KMS-11 (cell line): ENCODE measurements at regions not wholly inside any gene's neighbourhood (a gene's known extent, or its start where the extent isn't known, plus 50 kb on each side); places are given as distances from the start of the nearest gene placed in this dataset.

Experiments
- H2AFZ ChIP-seq: fragments of 200-600 bp; sonication (generic); 2 replicates; pipeline ENCODE4 v1.6.1; 2016; ENCODE audit warnings: antibody characterized with exemption, mixed run types, low read depth
- H3K27ac ChIP-seq: fragments of 200-600 bp; sonication (generic); 2 replicates; pipeline ENCODE4 v1.6.1; 2016; ENCODE audit warnings: mild to moderate bottlenecking, mixed run types
- H3K27me3 ChIP-seq: fragments of 200-600 bp; sonication (generic); 2 replicates; pipeline ENCODE4 v1.6.1; 2017; ENCODE audit warnings: mild to moderate bottlenecking, low read depth, mixed run types, moderate library complexity; ENCODE audit not compliant: insufficient read depth
- H3K36me3 ChIP-seq: fragments of 200-600 bp; sonication (generic); 2 replicates; pipeline ENCODE4 v1.6.1; 2017; ENCODE audit warnings: mild to moderate bottlenecking, mixed run types; ENCODE audit not compliant: insufficient read depth
- H3K4me1 ChIP-seq: fragments of 200-600 bp; sonication (generic); 2 replicates; pipeline ENCODE4 v1.6.1; 2016; ENCODE audit warnings: mild to moderate bottlenecking, low read depth, mixed run types; ENCODE audit not compliant: poor library complexity, severe bottlenecking
- H3K4me2 ChIP-seq: fragments of 200-600 bp; sonication (generic); 2 replicates; pipeline ENCODE4 v1.7.0; 2016; ENCODE audit warnings: mild to moderate bottlenecking, mixed run types
- H3K4me3 ChIP-seq: fragments of 200-600 bp; sonication (generic); IDR thresholded peaks from 2 replicates; pipeline ENCODE4 v1.6.1; 2017; ENCODE audit warnings: low read depth, low read length, mixed read lengths; ENCODE audit not compliant: insufficient read depth
- H3K79me2 ChIP-seq: fragments of 200-600 bp; sonication (generic); 2 replicates; pipeline ENCODE4 v1.6.1; 2016; ENCODE audit warnings: low read depth, mixed run types; ENCODE audit not compliant: insufficient read depth
- H3K9ac ChIP-seq: fragments of 200-600 bp; sonication (generic); 2 replicates; pipeline ENCODE4 v1.6.1; 2016; ENCODE audit warnings: mild to moderate bottlenecking, mixed run types
- H4K20me1 ChIP-seq: fragments of 200-600 bp; sonication (generic); 2 replicates; pipeline ENCODE4 v1.6.1; 2016; ENCODE audit warnings: mild to moderate bottlenecking, mixed run types; ENCODE audit not compliant: insufficient read depth
- CTCF ChIP-seq: fragments of 200-600 bp; sonication (generic); conservative IDR thresholded peaks from 2 replicates; pipeline ENCODE4 v1.6.1; 2017; ENCODE audit warnings: low read depth, mild to moderate bottlenecking, antibody characterized with exemption, low read length, moderate library complexity, mixed read lengths

- TF ChIP-seq CTCF, result no peak
- Histone ChIP-seq H3K36me3 (no peaks in the 10 kb centered on the region), H3K4me1 (no peaks in the 10 kb centered on the region), H3K79me2 (no peaks in the 10 kb centered on the region), H3K27me3 (no peaks in the 10 kb centered on the region), H3K27ac (no peak overlapping the region), H3K4me2 (no peak overlapping the region), H4K20me1 (no peaks in the 10 kb centered on the region), H3K4me3 (no peak overlapping the region), H3K9ac (no peak overlapping the region), H2AFZ (no peak overlapping the region)
Measured at GRCh38 chr20:22490287-22491193, 93.8 kb downstream of the FOXA2 start.

GRCh38 chr20:22489626-22490286 is 94.6 kb downstream of the FOXA2 start:
- Histone ChIP-seq H3K27ac (no peak overlapping the region), H3K36me3 (no peaks in the 10 kb centered on the region), H3K79me2 (no peaks in the 10 kb centered on the region), H2AFZ (no peak overlapping the region), H4K20me1 (no peaks in the 10 kb centered on the region), H3K9ac (no peak overlapping the region), H3K4me2 (no peak overlapping the region), H3K4me3 (no peak overlapping the region), H3K4me1 (no peaks in the 10 kb centered on the region), H3K27me3 (no peaks in the 10 kb centered on the region)
- no peak for TF ChIP-seq CTCF

GRCh38 chr20:22480336-22480735 is 104.0 kb downstream of the FOXA2 start:
- H3K9ac ChIP-seq, result no peak overlapping the region
- TF ChIP-seq CTCF, result no peak
- H3K79me2 ChIP-seq, result no peaks in the 10 kb centered on the region
- H4K20me1 ChIP-seq, result no peaks in the 10 kb centered on the region
- no peak overlapping the region for H2AFZ ChIP-seq
- H3K36me3 ChIP-seq, result no peaks in the 10 kb centered on the region
- peaks cover 6% of the 10 kb centered on the region for H3K4me1 ChIP-seq
- H3K27ac ChIP-seq, result no peak overlapping the region
- no peaks in the 10 kb centered on the region for H3K27me3 ChIP-seq
- H3K4me2 ChIP-seq, result no peak overlapping the region
- no peak overlapping the region for H3K4me3 ChIP-seq

- no peak overlapping the region for H3K9ac ChIP-seq
- H4K20me1 ChIP-seq, result no peaks in the 10 kb centered on the region
- peaks cover 6% of the 10 kb centered on the region for H3K4me1 ChIP-seq
- H3K4me2 ChIP-seq, result no peak overlapping the region
- H3K4me3 ChIP-seq, result no peak overlapping the region
- no peak overlapping the region for H3K27ac ChIP-seq
- TF ChIP-seq CTCF, result no peak
- no peaks in the 10 kb centered on the region for H3K36me3 ChIP-seq
- H2AFZ ChIP-seq, result no peak overlapping the region
- no peaks in the 10 kb centered on the region for H3K79me2 ChIP-seq
- no peaks in the 10 kb centered on the region for H3K27me3 ChIP-seq
Measured at GRCh38 chr20:22475662-22476061, 108.7 kb downstream of the FOXA2 start.
